Daoy (cell line): ENCODE measurements at regions not wholly inside any gene's neighbourhood (a gene's known extent, or its start where the extent isn't known, plus 50 kb on each side); places are given as distances from the start of the nearest gene placed in this dataset.

Source experiments
- DNase-seq: peaks from one replicate; pipeline ENCODE4 v3.0.0-alpha.2; 2015; ENCODE audit warnings: low read depth

DNA sequence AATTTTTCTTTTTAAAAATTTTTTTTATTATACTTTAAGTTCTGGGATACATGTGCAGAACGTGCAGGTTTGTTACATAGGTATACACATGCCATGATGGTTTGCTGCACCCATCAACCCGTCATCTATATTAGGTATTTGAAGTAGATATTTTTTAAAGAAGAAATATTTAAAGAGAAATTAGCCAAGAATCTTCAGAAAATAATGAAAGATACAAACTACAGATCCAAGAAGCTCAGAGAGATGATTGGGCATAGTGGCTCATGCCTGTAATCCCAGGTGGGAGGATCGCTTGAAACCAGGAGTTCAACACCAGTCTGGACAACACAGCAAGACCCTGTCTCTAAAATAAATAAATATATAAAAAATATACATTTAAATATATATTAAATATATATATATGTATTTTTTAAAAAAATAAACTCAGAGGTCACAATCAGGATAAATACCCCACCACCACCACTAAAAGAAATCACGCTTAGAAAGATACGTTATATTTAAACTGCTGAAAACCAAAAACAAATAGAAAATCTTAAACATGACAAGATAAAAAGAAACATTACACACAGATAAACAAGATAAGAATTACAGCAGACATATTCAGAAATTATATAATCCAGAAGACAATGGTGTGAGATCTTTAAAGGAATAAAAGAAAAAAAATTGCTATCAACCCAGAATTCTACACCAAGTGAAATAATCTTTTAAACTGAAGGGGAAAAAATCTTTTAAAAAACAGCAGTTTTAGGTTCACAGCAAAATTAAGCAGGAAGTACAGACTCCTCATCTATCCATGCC is 57.5 kb downstream of the CSF2 start:
- no peak for DNase-seq

DNA sequence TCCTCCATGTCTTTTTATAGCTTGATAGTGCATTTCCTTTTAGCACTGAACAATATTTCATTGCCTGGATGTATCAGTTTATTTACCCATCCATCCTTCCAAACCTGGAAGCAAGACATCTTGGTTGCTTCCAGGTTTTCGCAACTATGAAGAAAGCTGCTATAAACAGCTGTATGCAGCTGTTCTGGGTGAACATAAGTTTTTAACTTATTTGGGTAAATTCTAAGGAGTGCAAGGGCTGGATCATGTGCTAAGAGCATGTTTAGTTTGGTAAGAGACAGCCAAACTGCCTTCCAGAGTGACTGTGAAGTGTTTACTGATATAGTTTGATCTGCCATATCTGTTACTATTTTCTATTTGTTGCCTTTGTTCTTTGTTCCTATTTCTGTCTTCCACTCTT is 58.5 kb downstream of the CSF2 start:
- no peak for DNase-seq

DNA sequence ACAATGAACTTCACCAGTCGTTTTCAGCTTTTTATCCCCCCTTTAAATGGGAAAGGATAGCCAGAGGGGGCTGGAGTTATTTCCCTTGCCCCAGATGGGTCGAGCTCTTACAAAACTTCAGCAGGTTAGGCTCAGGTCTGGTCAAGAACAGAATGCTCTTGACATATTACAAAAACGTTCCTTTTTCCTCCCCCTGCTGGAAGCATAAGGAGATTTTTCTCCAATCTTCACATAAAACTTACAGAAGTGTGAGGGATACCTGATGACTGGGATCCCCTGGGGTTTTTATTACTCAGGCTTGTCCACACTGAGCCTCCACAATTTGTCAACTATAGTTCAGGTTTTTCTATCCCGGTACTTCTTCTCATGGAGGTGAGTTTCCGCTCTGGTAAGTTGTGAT is 60.8 kb downstream of the CSF2 start:
- peak; percentile 28 for DNase-seq

- peak; percentile 70 for DNase-seq
These were observed 63.3 kb downstream of the CSF2 start for GRCh38 chr5:132136906-132137305.

- no peak for DNase-seq
These were observed 64.7 kb downstream of the CSF2 start for GRCh38 chr5:132138260-132138659.
